ENCODE measurements at regions not wholly inside any gene's neighbourhood (a gene's known extent, or its start where the extent isn't known, plus 50 kb on each side); places are given as distances from the start of the nearest gene placed in this dataset.

DNA sequence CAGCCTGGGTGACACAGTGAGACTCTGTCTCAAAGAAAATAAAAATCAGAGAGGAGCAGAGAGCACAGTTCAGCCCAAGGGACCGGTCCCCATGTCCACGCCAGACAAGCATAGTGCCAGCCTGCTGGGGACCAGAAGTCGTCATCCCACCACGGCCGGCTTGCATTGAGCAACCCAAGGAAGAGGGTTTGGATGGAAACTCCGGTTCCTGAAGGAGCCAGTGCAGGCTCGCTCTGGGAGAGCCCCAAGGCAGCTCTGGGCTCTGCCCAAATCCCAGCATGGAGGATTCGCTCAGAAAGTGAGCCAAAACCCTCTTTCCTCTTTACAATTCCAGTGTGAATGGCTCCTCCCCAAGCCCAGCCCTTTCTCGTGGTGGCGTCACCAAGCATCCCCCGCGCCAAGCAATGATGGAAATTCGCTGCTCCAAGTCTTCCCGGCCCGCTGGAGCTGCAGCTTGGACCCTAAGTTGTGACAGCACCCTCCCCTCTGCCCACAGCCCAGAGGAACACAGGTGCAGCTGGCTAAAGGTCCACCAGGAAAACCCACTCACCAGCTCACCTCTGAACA lies 64.1 kb upstream of the SLC25A33 start:
- WGBS, 2 donors: 74 to 100% methylated on average over 1 to 15 of the region's 15 CpGs
- Histone ChIP-seq H3K9me3 (no peaks in the 10 kb centered on the region), H3K4me3 (no peak overlapping the region), H3K4me1 (no peaks in the 10 kb centered on the region), H3K36me3 (replicated peaks in 1 of 2; ENCODE audit: insufficient read depth in 1 of 2, low read depth in 2 of 2) (no peaks in the 10 kb centered on the region), H3K27me3 (no peaks in the 10 kb centered on the region), H3K27ac (no peak overlapping the region)
- intact Hi-C loops (cut with DNase I): no loop called here
- TF ChIP-seq, protein P1, sequence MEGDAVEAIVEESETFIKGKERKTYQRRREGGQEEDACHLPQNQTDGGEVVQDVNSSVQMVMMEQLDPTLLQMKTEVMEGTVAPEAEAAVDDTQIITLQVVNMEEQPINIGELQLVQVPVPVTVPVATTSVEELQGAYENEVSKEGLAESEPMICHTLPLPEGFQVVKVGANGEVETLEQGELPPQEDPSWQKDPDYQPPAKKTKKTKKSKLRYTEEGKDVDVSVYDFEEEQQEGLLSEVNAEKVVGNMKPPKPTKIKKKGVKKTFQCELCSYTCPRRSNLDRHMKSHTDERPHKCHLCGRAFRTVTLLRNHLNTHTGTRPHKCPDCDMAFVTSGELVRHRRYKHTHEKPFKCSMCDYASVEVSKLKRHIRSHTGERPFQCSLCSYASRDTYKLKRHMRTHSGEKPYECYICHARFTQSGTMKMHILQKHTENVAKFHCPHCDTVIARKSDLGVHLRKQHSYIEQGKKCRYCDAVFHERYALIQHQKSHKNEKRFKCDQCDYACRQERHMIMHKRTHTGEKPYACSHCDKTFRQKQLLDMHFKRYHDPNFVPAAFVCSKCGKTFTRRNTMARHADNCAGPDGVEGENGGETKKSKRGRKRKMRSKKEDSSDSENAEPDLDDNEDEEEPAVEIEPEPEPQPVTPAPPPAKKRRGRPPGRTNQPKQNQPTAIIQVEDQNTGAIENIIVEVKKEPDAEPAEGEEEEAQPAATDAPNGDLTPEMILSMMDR (IDR thresholded peaks at IDR 0.05): no peak
- TF ChIP-seq POLR2A (IDR thresholded peaks at IDR 0.05): no peak
- DNase-seq (no peak), ATAC-seq (no peak)

- Histone ChIP-seq H3K27me3 (no peaks in the 10 kb centered on the region), H3K4me3 (no peak overlapping the region), H3K36me3 (replicated peaks in 1 of 2; ENCODE audit: insufficient read depth in 1 of 2, low read depth in 2 of 2) (no peaks in the 10 kb centered on the region), H3K4me1 (no peaks in the 10 kb centered on the region), H3K27ac (no peak overlapping the region), H3K9me3 (no peaks in the 10 kb centered on the region)
- intact Hi-C loops (cut with DNase I): no loop called here
- 60 to 78% methylated on average over 4 of the region's 4 CpGs for WGBS, 2 donors
- TF ChIP-seq, protein P1 (IDR thresholded peaks at IDR 0.05): no peak
- TF ChIP-seq POLR2A (IDR thresholded peaks at IDR 0.05): no peak
- ATAC-seq (no peak), DNase-seq (no peak)
Observed at GRCh38 chr1:9476790-9477463, 62.3 kb upstream of the SLC25A33 start.

GRCh38 chr1:9477535-9477934 lies 61.7 kb upstream of the SLC25A33 start:
- Histone ChIP-seq H3K4me3 (no peak overlapping the region), H3K36me3 (replicated peaks in 1 of 2; ENCODE audit: insufficient read depth in 1 of 2, low read depth in 2 of 2) (no peaks in the 10 kb centered on the region), H3K27me3 (no peaks in the 10 kb centered on the region), H3K4me1 (no peaks in the 10 kb centered on the region), H3K9me3 (no peaks in the 10 kb centered on the region), H3K27ac (no peak overlapping the region)
- no peak for TF ChIP-seq POLR2A (IDR thresholded peaks at IDR 0.05)
- TF ChIP-seq, protein P1 (IDR thresholded peaks at IDR 0.05): no peak
- WGBS, 2 donors: 75 to 80% methylated on average over 4 of the region's 4 CpGs
- ATAC-seq (no peak), DNase-seq (no peak)
- intact Hi-C loops (cut with DNase I): no loop called here

DNA sequence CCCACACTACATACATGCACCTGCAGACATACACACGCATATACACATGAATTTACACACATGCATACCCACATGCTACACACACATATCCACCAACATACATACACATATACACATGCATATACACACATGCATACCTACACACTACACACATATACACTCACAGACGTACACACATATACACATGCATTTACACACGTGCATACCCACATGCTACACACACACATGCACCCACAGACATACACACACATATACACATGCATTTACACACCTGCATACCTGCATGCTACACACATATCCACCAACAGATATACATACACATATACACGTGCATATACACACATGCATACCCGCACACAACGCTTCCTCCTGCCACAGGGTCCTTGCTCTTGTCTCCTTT lies 61.2 kb upstream of the SLC25A33 start:
- Histone ChIP-seq H3K4me1 (no peaks in the 10 kb centered on the region), H3K4me3 (no peak overlapping the region), H3K27me3 (no peaks in the 10 kb centered on the region), H3K36me3 (replicated peaks in 1 of 2; ENCODE audit: insufficient read depth in 1 of 2, low read depth in 2 of 2) (no peaks in the 10 kb centered on the region), H3K27ac (no peak overlapping the region), H3K9me3 (no peaks in the 10 kb centered on the region)
- TF ChIP-seq POLR2A (IDR thresholded peaks at IDR 0.05): no peak
- TF ChIP-seq, protein P1 (IDR thresholded peaks at IDR 0.05): no peak
- WGBS, 2 donors: 75 to 76% methylated on average over 6 of the region's 6 CpGs
- DNase-seq (no peak), ATAC-seq (no peak)
- intact Hi-C loops (cut with DNase I): no loop called here

- TF ChIP-seq, protein P1 (IDR thresholded peaks at IDR 0.05): no peak
- TF ChIP-seq POLR2A (IDR thresholded peaks at IDR 0.05): no peak
- ATAC-seq (no peak), DNase-seq (no peak)
- Histone ChIP-seq H3K9me3 (no peaks in the 10 kb centered on the region), H3K4me1 (no peaks in the 10 kb centered on the region), H3K27ac (no peak overlapping the region), H3K27me3 (no peaks in the 10 kb centered on the region), H3K4me3 (no peak overlapping the region), H3K36me3 (replicated peaks in 1 of 2; ENCODE audit: insufficient read depth in 1 of 2, low read depth in 2 of 2) (no peaks in the 10 kb centered on the region)
- intact Hi-C loops (cut with DNase I): loop anchor here (10.0 kb wide), 1 partner anchor 196 kb away; no protein-coding TSS in a partner anchor
- 54 to 59% methylated on average over 6 of the region's 6 CpGs for WGBS, 2 donors
Observed at GRCh38 chr1:9481048-9481447, 58.2 kb upstream of the SLC25A33 start.

Measured in body of pancreas (tissue), 4 donors.